ENCODE measurements at regions not wholly inside any gene's neighbourhood (a gene's known extent, or its start where the extent isn't known, plus 50 kb on each side); places are given as distances from the start of the nearest gene placed in this dataset.

DNA sequence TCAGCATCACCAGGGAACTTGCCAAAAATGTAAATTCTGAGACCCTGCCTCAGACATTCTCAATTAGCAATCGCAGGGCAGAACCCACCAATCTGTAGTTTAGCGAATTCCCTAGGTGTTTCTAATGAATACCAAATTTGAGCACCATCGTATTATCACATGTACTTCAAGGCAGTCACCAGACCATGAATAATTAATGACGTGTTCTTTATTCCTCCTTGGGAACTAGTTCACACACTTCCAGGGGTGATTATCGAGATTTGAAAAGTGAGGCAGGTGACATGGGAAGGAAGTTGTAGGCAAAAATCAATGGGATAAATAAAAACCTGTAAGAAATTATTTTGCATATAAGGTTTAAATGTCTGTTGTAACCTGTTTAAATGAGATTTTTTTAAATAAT, 102.5 kb upstream of the CRIM1 start:
- TF ChIP-seq GABPA (IDR thresholded peaks at IDR 0.05 in 1 of 2, conservative IDR thresholded peaks at IDR 0.05 in 1 of 2) (no peak), RXRA (IDR thresholded peaks at IDR 0.05) (no peak), HNF4A (conservative IDR thresholded peaks at IDR 0.05) (no peak), FOXA1 (IDR thresholded peaks at IDR 0.05) (no peak), JUND (IDR thresholded peaks at IDR 0.05) (no peak), YY1 (IDR thresholded peaks at IDR 0.05) (no peak), HNF4G (IDR thresholded peaks at IDR 0.05) (no peak)
- TF ChIP-seq, protein P1, sequence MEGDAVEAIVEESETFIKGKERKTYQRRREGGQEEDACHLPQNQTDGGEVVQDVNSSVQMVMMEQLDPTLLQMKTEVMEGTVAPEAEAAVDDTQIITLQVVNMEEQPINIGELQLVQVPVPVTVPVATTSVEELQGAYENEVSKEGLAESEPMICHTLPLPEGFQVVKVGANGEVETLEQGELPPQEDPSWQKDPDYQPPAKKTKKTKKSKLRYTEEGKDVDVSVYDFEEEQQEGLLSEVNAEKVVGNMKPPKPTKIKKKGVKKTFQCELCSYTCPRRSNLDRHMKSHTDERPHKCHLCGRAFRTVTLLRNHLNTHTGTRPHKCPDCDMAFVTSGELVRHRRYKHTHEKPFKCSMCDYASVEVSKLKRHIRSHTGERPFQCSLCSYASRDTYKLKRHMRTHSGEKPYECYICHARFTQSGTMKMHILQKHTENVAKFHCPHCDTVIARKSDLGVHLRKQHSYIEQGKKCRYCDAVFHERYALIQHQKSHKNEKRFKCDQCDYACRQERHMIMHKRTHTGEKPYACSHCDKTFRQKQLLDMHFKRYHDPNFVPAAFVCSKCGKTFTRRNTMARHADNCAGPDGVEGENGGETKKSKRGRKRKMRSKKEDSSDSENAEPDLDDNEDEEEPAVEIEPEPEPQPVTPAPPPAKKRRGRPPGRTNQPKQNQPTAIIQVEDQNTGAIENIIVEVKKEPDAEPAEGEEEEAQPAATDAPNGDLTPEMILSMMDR (IDR thresholded peaks at IDR 0.05; ENCODE audit: low read depth, low read length, missing input control): no peak
- TF ChIP-seq, protein P2, sequence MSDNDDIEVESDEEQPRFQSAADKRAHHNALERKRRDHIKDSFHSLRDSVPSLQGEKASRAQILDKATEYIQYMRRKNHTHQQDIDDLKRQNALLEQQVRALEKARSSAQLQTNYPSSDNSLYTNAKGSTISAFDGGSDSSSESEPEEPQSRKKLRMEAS (IDR thresholded peaks at IDR 0.05): no peak
- TF ChIP-seq, protein P3, sequence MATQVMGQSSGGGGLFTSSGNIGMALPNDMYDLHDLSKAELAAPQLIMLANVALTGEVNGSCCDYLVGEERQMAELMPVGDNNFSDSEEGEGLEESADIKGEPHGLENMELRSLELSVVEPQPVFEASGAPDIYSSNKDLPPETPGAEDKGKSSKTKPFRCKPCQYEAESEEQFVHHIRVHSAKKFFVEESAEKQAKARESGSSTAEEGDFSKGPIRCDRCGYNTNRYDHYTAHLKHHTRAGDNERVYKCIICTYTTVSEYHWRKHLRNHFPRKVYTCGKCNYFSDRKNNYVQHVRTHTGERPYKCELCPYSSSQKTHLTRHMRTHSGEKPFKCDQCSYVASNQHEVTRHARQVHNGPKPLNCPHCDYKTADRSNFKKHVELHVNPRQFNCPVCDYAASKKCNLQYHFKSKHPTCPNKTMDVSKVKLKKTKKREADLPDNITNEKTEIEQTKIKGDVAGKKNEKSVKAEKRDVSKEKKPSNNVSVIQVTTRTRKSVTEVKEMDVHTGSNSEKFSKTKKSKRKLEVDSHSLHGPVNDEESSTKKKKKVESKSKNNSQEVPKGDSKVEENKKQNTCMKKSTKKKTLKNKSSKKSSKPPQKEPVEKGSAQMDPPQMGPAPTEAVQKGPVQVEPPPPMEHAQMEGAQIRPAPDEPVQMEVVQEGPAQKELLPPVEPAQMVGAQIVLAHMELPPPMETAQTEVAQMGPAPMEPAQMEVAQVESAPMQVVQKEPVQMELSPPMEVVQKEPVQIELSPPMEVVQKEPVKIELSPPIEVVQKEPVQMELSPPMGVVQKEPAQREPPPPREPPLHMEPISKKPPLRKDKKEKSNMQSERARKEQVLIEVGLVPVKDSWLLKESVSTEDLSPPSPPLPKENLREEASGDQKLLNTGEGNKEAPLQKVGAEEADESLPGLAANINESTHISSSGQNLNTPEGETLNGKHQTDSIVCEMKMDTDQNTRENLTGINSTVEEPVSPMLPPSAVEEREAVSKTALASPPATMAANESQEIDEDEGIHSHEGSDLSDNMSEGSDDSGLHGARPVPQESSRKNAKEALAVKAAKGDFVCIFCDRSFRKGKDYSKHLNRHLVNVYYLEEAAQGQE (IDR thresholded peaks at IDR 0.05): no peak
- TF ChIP-seq, protein P4, sequence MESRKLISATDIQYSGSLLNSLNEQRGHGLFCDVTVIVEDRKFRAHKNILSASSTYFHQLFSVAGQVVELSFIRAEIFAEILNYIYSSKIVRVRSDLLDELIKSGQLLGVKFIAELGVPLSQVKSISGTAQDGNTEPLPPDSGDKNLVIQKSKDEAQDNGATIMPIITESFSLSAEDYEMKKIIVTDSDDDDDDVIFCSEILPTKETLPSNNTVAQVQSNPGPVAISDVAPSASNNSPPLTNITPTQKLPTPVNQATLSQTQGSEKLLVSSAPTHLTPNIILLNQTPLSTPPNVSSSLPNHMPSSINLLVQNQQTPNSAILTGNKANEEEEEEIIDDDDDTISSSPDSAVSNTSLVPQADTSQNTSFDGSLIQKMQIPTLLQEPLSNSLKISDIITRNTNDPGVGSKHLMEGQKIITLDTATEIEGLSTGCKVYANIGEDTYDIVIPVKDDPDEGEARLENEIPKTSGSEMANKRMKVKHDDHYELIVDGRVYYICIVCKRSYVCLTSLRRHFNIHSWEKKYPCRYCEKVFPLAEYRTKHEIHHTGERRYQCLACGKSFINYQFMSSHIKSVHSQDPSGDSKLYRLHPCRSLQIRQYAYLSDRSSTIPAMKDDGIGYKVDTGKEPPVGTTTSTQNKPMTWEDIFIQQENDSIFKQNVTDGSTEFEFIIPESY (IDR thresholded peaks at IDR 0.05): no peak
